ENCODE measurements at regions not wholly inside any gene's neighbourhood (a gene's known extent, or its start where the extent isn't known, plus 50 kb on each side); places are given as distances from the start of the nearest gene placed in this dataset.

DNA sequence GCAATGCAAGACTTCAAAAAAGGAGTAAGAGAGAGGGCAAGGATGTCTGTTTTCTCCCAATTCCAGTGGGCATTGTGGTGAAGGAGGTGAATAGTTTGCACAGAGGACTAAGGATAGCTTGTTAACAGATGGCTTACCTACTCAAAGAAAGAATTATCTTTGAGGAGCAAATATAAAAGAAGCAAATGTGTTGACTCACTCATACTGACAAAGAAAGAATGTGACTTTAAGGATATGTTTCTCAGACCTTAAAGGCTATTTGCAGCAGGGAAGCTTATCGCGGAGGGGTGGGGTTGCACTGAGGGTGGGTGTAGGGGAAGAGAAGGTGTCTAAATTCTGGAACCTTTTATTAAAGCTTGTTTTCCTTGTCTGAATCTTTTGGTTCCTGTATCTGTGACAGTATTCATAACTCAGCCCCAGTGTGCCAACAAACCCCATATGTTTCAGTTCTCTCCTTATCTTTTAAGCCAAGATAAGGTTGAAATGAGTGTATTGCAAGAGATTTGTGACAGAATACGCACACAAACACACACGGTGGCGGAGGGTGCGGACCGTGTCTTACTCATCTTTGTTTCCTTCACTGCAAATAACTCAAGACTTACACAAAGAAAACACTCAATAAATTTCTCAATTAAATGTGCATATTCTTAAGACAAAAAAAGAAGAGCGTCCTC lies 146.4 kb upstream of the ARID2 start:
- CTCF ChIA-PET = no interaction called here

DNA sequence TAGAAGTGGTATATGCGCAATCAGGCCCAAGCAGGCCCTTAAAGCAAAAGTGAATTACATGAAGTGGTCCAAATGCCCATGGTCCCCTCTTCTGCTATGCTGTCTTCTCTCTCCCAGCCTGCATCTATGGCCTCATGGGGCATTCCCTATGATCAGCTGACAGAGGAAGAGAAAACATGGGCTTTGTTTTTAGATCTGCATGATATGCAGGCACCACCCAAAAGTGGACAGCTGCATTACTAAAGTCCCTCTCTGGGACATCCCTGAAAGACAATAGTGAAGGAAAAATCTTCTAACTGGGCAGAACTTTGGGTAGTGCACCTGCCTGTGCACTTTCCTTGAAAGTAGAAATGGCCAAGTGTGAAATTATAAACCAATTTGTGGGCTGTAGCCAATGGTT lies 145.2 kb upstream of the ARID2 start:
- Histone ChIP-seq H3K4me2 (ENCODE audit: low read length) (no peak overlapping the region), H3K4me3 (ENCODE audit: low read length) (no peak overlapping the region), H4K20me1 (ENCODE audit: low read length) (no peaks in the 10 kb centered on the region), H3K4me1 (ENCODE audit: insufficient read depth, low read length) (peaks cover 8% of the 10 kb centered on the region; the same call in 1 of the 2 replicates), H3K9ac (ENCODE audit: low read length) (no peak overlapping the region), H3K9me2 (replicated peaks; ENCODE audit: low read length) (no peaks in the 10 kb centered on the region), H2AFZ (ENCODE audit: low read length) (no peak overlapping the region), H3K9me3 (ENCODE audit: low read length) (no peaks in the 10 kb centered on the region), H3K27ac (ENCODE audit: low read length) (no peak overlapping the region), H3K36me3 (ENCODE audit: low read depth, low read length) (no peaks in the 10 kb centered on the region), H3K27me3 (ENCODE audit: low read length) (no peaks in the 10 kb centered on the region), H3F3A (ENCODE audit: low read length, unreplicated experiment) (no peaks in the 10 kb centered on the region), H3K79me2 (ENCODE audit: low read length) (no peaks in the 10 kb centered on the region)
- TF ChIP-seq EZH2phosphoT487 (IDR thresholded peaks at IDR 0.05; ENCODE audit: borderline replicate concordance, low read length) (no peak), EZH2 (IDR thresholded peaks at IDR 0.05; ENCODE audit: low read length, unreplicated experiment) (no peak)
- TF ChIP-seq, protein P1, sequence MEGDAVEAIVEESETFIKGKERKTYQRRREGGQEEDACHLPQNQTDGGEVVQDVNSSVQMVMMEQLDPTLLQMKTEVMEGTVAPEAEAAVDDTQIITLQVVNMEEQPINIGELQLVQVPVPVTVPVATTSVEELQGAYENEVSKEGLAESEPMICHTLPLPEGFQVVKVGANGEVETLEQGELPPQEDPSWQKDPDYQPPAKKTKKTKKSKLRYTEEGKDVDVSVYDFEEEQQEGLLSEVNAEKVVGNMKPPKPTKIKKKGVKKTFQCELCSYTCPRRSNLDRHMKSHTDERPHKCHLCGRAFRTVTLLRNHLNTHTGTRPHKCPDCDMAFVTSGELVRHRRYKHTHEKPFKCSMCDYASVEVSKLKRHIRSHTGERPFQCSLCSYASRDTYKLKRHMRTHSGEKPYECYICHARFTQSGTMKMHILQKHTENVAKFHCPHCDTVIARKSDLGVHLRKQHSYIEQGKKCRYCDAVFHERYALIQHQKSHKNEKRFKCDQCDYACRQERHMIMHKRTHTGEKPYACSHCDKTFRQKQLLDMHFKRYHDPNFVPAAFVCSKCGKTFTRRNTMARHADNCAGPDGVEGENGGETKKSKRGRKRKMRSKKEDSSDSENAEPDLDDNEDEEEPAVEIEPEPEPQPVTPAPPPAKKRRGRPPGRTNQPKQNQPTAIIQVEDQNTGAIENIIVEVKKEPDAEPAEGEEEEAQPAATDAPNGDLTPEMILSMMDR (conservative IDR thresholded peaks at IDR 0.05; ENCODE audit: low read depth, low read length) = no peak
- no peak for ATAC-seq
- BruUV-seq (replicated peaks) = no TSS peak
- POLR2A ChIA-PET (ENCODE audit: unreplicated experiment) = no interaction called here
- intact Hi-C loops (cut with micrococcal nuclease) = no loop called here
- DNase-seq = no peak
- CTCF ChIA-PET = no interaction called here

More for the DNA sequence above, 146.4 kb upstream of the ARID2 start:
- H3K9me2 ChIP-seq (replicated peaks; ENCODE audit: low read length) = no peaks in the 10 kb centered on the region
- H3K4me2 ChIP-seq (ENCODE audit: low read length) = no peak overlapping the region
- ATAC-seq (no peak), DNase-seq (no peak)
- no peak overlapping the region for H2AFZ ChIP-seq (ENCODE audit: low read length)
- H3K27ac ChIP-seq (ENCODE audit: low read length) = no peak overlapping the region
- no peaks in the 10 kb centered on the region for H3K36me3 ChIP-seq (ENCODE audit: low read depth, low read length)
- H3K4me3 ChIP-seq (ENCODE audit: low read length) = no peak overlapping the region
- H3K9me3 ChIP-seq (ENCODE audit: low read length) = no peaks in the 10 kb centered on the region
- H3K79me2 ChIP-seq (ENCODE audit: low read length) = no peaks in the 10 kb centered on the region
- POLR2A ChIA-PET (ENCODE audit: unreplicated experiment) = no interaction called here
- H4K20me1 ChIP-seq (ENCODE audit: low read length) = no peaks in the 10 kb centered on the region
- intact Hi-C loops (cut with micrococcal nuclease) = no loop called here
- H3K4me1 ChIP-seq (ENCODE audit: insufficient read depth, low read length) = peaks cover 5% of the 10 kb centered on the region; the same call in 1 of the 2 replicates
- BruUV-seq (replicated peaks) = no TSS peak
- TF ChIP-seq EZH2phosphoT487 (IDR thresholded peaks at IDR 0.05; ENCODE audit: borderline replicate concordance, low read length) = no peak
- TF ChIP-seq EZH2 (IDR thresholded peaks at IDR 0.05; ENCODE audit: low read length, unreplicated experiment) = no peak
- TF ChIP-seq, protein P1 (conservative IDR thresholded peaks at IDR 0.05; ENCODE audit: low read depth, low read length) = no peak
- H3K27me3 ChIP-seq (ENCODE audit: low read length) = no peaks in the 10 kb centered on the region
- H3K9ac ChIP-seq (ENCODE audit: low read length) = no peak overlapping the region
- H3F3A ChIP-seq (ENCODE audit: low read length, unreplicated experiment) = no peaks in the 10 kb centered on the region

DNA sequence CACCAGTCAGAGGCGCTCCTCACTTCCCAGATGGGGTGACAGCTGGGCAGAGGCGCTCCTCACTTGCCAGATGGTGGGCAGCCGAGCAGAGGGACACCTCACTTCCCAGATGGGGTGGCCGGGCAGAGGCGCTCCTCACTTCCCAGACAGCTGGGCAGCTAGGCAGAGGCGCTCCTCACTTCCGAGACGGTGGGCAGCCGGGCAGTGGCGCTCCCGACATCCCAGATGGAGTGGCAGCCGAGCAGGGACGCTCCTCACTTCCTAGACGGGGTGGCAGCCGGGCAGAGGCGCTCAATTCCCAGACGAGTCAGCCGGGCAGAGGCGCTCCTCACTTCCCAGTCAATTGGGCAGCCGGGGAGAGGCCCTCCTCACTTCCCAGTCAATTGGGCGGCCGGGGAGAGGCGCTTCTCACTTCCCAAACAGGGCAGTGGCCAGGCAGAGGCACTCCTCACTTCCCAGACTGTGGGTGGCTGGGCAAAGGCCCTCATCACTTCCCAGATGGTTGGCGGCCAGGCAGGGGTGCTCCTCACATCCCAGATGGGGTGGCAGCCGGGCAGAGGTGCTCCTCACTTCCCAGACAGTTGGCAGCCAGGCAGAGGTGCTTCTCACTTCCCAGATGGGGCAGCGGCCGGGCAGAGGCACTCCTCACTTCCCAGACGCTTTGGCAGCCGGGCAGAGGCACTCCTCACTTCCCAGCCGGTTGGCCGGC lies 143.8 kb upstream of the ARID2 start:
- H3K9ac ChIP-seq (ENCODE audit: low read length) = no peak overlapping the region
- no peaks in the 10 kb centered on the region for H3K9me2 ChIP-seq (replicated peaks; ENCODE audit: low read length)
- H2AFZ ChIP-seq (ENCODE audit: low read length) = no peak overlapping the region
- peaks cover 8% of the 10 kb centered on the region; the same call in 1 of the 2 replicates for H3K4me1 ChIP-seq (ENCODE audit: insufficient read depth, low read length)
- no peaks in the 10 kb centered on the region for H4K20me1 ChIP-seq (ENCODE audit: low read length)
- H3F3A ChIP-seq (ENCODE audit: low read length, unreplicated experiment) = no peaks in the 10 kb centered on the region
- H3K4me3 ChIP-seq (ENCODE audit: low read length) = no peak overlapping the region
- intact Hi-C loops (cut with micrococcal nuclease) = no loop called here
- TF ChIP-seq EZH2phosphoT487 (IDR thresholded peaks at IDR 0.05; ENCODE audit: borderline replicate concordance, low read length) (no peak), EZH2 (IDR thresholded peaks at IDR 0.05; ENCODE audit: low read length, unreplicated experiment) (no peak)
- TF ChIP-seq, protein P1 (conservative IDR thresholded peaks at IDR 0.05; ENCODE audit: low read depth, low read length) = no peak
- no peaks in the 10 kb centered on the region for H3K79me2 ChIP-seq (ENCODE audit: low read length)
- ChIA-PET CTCF (no interaction called here), POLR2A (ENCODE audit: unreplicated experiment) (no interaction called here)
- H3K27me3 ChIP-seq (ENCODE audit: low read length) = no peaks in the 10 kb centered on the region
- DNase-seq (no peak), ATAC-seq (no peak)
- H3K4me2 ChIP-seq (ENCODE audit: low read length) = no peak overlapping the region
- H3K36me3 ChIP-seq (ENCODE audit: low read depth, low read length) = no peaks in the 10 kb centered on the region
- H3K27ac ChIP-seq (ENCODE audit: low read length) = no peak overlapping the region
- H3K9me3 ChIP-seq (ENCODE audit: low read length) = no peaks in the 10 kb centered on the region
- no TSS peak for BruUV-seq (replicated peaks)

All from PC-3 (cell line).